ENCODE measurements at regions not wholly inside any gene's neighbourhood (a gene's known extent, or its start where the extent isn't known, plus 50 kb on each side); places are given as distances from the start of the nearest gene placed in this dataset.
"Not testable (repeated sequence)": the region's sequence is repeated elsewhere in the genome, so short reads cannot be mapped to it uniquely, and the experiment has no call there.

- no peak overlapping the region for H3K27ac ChIP-seq
- H3K27me3 ChIP-seq: no peaks in the 10 kb centered on the region
Measured at GRCh38 chr17:31629696-31630470, 229.2 kb downstream of the COPRS start.

GRCh38 chr17:31627960-31628359 lies 231.1 kb downstream of the COPRS start:
- no peak overlapping the region for H3K4me3 ChIP-seq
- no peaks in the 10 kb centered on the region for H3K27me3 ChIP-seq
- no peaks in the 10 kb centered on the region for H3K36me3 ChIP-seq
- H3K27ac ChIP-seq: no peak overlapping the region
- DNase-seq (ENCODE audit: low spot score): no peak
- peaks cover 9 to 34% of the 10 kb centered on the region in 2 donors for H3K9me3 ChIP-seq
- no peaks in the 10 kb centered on the region for H3K4me1 ChIP-seq
- no peak for TF ChIP-seq CTCF (IDR thresholded peaks at IDR 0.05)

More at GRCh38 chr17:31629696-31630470, 229.2 kb downstream of the COPRS start:
- Histone ChIP-seq H3K4me1 (no peaks in the 10 kb centered on the region), H3K4me3 (no peak overlapping the region), H3K9me3 (peaks cover 4 to 23% of the 10 kb centered on the region in 2 donors), H3K36me3 (no peaks in the 10 kb centered on the region)
- no peak for TF ChIP-seq CTCF (IDR thresholded peaks at IDR 0.05)
- no peak for DNase-seq (ENCODE audit: low spot score)

GRCh38 chr17:31623990-31624389 lies 232.5 kb downstream of the RAB11FIP4 start:
- TF ChIP-seq CTCF (IDR thresholded peaks at IDR 0.05): no peak
- H3K27ac ChIP-seq: no peak overlapping the region
- no peaks in the 10 kb centered on the region for H3K4me1 ChIP-seq
- no peaks in the 10 kb centered on the region for H3K27me3 ChIP-seq
- H3K36me3 ChIP-seq: no peaks in the 10 kb centered on the region
- no peak overlapping the region for H3K4me3 ChIP-seq
- DNase-seq (ENCODE audit: low spot score): no peak
- peaks cover 9 to 34% of the 10 kb centered on the region in 2 donors for H3K9me3 ChIP-seq

GRCh38 chr17:31622500-31622899 lies 231.0 kb downstream of the RAB11FIP4 start:
- no peak for DNase-seq (ENCODE audit: low spot score)
- Histone ChIP-seq H3K4me1 (no peaks in the 10 kb centered on the region), H3K4me3 (no peak overlapping the region), H3K36me3 (no peaks in the 10 kb centered on the region), H3K9me3 (peaks cover 9 to 34% of the 10 kb centered on the region in 2 donors), H3K27ac (no peak overlapping the region), H3K27me3 (no peaks in the 10 kb centered on the region)
- TF ChIP-seq CTCF (IDR thresholded peaks at IDR 0.05): no peak

- peaks cover 9 to 27% of the 10 kb centered on the region in 2 donors for H3K9me3 ChIP-seq
- no peaks in the 10 kb centered on the region for H3K4me1 ChIP-seq
- no peaks in the 10 kb centered on the region for H3K27me3 ChIP-seq
- no peaks in the 10 kb centered on the region for H3K36me3 ChIP-seq
- no peak overlapping the region for H3K4me3 ChIP-seq
- no peak overlapping the region for H3K27ac ChIP-seq
- TF ChIP-seq CTCF (IDR thresholded peaks at IDR 0.05): no peak
- DNase-seq (ENCODE audit: low spot score): no peak
Measured at GRCh38 chr17:31621566-31621965, 230.1 kb downstream of the RAB11FIP4 start.

GRCh38 chr17:31611053-31611452 lies 219.6 kb downstream of the RAB11FIP4 start:
- not testable (repeated sequence) for H3K4me1 ChIP-seq; H3K4me3 ChIP-seq; H3K27ac ChIP-seq; H3K27me3 ChIP-seq; H3K9me3 ChIP-seq; DNase-seq (ENCODE audit: low spot score); H3K36me3 ChIP-seq
